Stimulated activated CD4-positive, alpha-beta T cell treated with anti-CD3 and anti-CD28 coated beads, Interleukin-15, amount 100 ng/mL, for 1 hour (primary cell): ENCODE measurements at regions not wholly inside any gene's neighbourhood (a gene's known extent, or its start where the extent isn't known, plus 50 kb on each side); places are given as distances from the start of the nearest gene placed in this dataset.
"Not testable (repeated sequence)": the region's sequence is repeated elsewhere in the genome, so short reads cannot be mapped to it uniquely, and the experiment has no call there.

ENCODE experiments used
- DNase-seq, 2 donors: peaks; one replicate each; pipeline ENCODE4 v3.0.0-alpha.2; 2020; ENCODE audit warnings: low read depth in 1 of 2, low spot score in 1 of 2

DNA sequence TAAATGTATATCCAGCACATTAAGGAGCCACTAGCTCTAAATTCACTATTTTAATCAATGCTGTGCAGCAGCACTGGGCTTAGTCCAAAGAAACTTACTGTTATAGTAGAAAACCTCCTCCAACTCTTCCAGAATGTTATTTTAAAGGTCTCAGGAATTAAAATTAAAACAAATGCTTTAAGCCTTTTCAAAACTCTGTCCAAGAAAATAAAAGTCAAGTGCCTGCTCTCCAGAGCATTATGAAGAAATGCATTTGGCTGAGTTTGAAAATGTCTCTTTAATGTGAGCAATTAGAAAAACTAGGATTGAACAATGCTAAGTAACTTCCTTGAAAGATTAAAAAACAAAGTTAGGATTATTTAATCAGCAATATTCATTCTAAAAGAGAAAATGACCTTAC is 322.4 kb upstream of the DCN start:
- no peak for DNase-seq

DNA sequence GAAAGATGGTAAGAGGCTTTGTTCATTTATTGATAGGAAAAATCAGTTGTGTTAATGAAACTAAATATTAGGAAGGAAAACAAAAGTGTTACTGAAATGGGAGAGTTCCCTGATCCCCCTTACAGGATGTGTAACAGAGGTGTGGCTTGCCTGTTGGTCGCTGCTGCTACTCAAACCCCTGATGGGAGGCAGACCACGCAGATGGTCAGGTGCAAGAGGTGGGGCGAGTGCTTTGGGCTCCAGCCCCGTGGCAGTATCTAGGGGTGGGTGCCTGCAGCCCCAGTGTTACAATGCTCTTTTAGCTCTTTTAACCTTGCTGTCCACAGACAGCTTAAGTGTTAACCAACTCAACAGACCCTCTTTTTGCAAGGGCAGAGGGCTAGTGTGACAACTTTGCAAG is 319.6 kb upstream of the DCN start:
- no peak for DNase-seq

DNA sequence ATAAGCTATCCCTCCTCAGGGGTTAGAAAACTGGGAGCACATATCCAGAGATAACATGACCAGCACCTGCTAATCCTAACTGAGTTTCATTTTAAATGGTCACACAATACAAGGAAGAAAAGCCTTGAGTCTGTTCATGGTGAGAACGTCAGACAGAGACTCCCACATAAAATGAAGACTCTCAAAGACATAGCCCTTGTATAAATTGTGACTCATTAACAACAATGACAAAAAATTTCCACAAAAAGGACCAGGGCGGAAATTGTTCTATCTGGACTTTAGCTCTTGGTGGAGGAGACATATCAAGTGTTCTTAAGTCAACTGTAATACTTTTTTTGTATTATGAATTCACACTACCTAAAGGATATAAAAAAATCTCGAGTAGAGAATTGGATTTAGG is 313.7 kb upstream of the DCN start:
- no peak for DNase-seq

DNA sequence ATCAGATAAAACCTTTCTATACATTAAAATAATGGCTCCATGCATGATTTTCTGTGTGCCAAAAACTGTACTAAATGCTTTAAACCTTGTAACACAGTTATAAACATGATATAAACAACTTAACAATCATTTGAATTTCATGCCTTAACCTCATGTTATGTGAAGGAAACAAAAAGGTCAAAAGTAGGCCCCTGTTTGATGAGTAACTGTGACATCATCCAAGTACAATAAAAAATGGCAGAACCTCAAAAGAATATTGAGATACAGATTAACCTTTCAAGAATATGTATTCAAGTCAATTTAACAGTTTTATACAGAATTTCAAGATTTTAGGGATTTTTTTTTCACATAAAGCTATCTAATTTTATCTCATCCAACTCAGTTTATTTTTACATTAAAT is 310.7 kb upstream of the DCN start:
- no peak for DNase-seq

DNA sequence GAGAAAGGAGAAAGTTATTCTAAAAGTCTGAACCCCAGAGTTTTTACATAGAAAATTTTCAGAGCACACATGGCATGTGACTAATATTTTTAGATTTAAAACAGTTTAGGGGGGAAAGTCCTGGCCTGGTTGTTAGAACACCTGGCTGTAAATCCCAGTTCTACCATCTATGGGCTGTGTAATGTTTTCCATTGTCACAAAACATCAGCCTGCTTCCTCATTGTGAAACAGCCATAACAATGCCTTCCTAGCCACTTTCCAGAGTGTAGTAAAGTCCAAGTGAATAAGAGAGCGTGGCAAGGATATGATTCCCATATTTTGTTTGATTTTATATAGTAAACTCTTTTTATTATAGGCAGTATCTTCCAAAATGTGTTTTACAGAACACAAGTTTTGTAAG is 310.0 kb upstream of the DCN start:
- no peak for DNase-seq

DNA sequence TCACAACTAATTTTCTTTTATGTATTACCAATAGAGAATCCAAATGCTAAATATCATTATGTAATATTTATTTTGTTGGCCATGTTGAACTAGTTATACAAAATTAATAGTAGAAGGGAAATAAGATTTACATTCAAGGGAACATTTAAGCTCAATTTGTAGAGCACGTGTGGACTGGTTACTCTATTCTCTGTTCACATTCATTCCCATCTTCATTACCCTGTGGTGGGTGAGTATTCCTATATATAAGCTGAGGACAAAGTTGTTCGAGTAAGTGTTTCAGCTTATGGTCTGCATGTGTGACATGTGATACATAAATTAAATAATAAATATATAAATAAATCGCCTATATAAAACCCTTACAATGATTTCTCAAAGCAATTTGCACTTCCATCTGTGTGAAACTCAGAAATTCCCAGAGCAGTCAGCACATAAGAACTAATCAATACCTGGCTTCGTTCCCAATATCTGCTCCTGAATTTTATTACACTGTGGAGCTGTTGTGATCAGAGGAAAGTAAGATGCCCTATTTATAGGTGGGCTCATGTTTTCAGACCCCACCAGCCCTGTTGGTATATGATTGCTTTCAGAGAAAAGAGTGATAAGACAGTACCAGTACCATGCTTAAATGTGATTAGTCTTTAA is 308.2 kb upstream of the DCN start:
- no peak for DNase-seq

DNA sequence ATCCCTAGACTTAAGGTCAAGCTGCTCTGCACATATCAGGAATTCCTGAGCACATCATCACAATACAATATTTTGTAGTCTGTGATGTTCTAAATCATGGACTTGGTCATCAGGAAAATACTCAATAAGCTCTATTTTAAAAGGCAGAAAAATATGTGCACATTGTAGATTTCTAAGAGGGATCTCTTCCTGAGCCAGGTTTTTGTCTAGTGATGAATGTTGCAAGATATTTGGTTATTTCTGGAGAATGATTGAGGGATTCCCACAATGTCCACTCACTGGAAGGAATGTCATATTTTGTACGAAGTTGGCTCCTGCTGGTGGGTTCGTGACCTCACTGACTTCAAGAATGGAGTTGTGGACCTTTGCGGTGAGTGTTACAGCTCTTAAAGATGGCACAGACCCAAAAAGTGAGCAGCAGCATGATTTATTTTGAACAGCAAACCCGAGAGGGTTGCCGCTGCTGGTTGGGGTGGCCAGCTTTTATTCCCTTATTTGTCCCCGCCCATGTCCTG is 300.9 kb upstream of the DCN start:
- DNase-seq: no peak

DNA sequence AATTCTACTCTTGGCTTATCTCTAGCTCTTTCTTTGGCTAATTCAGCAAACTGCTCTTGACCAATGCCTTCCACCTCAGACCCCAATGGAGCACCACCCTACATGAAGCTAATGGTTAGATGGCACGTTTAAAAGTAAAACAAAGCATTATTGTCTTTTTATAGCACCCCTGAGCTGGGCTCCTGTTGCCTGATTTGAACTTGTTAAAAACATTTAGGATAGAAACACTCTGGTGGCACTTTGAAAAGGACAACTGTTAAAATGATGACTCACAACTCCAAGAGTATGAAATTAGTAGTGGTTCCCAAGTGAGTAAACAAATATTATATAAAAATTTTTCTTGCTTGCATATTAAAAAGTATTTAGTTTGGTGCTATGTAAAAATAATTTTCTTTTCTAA is 299.6 kb upstream of the DCN start:
- no peak for DNase-seq

DNA sequence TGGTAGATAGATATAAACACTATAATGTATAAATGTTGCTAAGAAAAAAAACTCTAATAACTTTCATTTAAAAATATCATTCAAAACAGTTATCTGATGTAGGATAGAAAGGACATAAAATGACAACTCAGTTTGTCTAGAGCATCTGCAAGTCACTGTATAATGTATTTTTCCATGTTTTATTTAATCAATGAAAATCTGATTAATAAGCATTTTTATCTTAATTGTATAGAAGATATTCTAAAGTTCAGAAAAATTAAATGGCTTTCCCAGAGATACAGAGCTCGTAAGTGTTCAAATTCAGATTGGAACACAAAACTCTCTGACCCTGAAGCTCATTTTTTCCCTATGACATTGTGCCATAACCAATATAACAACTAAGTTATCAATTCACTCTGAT is 295.9 kb upstream of the DCN start:
- DNase-seq: no peak

DNA sequence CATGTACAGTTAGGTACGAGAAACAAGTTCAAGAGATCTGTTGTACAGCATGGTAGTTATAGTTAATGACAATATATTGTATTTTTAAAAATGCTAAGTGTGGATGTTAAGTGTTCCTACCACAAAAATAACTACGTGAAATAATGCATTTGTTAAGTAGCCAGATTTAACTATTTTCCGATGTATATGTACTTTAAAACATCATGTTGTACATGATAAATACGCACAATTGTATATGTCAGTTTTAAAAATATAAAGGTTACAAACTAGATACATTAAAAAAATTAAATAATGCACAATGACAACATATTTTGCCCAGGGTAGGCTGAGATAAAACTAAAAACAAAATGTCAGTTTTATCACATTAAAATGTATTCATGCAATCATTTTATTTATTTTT is 285.1 kb upstream of the DCN start:
- DNase-seq: no peak

DNA sequence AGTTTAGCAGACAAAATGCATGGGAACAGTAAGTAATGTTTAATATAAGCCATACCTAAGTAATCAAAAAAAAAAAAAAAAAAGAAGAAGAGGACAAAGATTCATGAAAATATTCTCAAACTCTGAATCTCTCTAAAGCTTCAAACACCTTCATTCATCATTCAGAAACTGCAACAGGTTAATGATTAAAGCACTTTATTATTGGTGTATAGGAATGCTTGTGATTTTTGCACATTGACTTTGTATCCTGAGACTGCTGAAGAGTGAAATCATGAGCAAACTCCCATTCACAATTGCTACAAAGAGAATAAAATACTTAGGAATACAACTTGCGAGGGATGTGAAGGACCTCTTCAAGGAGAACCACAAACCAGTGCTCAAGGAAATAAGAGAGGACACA is 278.4 kb upstream of the DCN start:
- DNase-seq: no peak

DNA sequence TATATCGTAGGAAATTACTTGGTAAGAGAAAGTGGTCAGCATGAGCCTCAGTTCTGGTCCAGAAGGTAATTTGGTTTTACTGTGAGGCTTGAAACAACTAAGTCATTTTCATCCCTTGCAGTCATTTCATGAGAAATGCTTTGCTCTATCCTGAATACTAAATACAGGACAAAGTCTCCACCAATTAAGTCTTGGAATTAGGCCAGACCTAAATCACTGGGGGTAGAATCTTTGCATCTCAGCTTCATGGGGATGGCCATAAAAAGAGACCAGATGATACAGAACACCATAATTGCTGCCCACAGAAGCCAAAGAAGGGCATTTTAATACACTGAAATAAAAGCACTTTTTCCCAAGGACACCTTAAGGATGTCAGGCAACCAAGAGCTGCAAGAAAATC is 277.9 kb upstream of the DCN start:
- no peak for DNase-seq

DNA sequence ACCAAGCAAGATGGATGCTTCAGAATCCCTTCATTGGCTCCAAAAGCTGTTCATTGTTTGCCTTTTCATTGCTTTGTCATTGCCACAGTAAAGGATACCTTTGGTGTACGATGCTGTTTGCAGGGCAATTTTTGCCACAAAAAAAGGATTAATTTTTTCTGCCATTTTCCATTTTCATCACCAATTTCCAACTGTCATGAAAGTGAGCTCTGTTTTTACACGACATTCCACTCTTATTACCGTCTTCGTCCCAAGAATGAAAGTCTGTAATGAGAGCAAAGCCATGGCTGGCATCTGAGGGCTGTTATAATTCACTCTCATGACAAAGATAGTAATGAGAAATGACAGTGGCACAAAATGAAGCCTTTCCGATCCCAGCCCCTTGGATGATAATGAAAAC is 272.7 kb upstream of the DCN start:
- DNase-seq: no peak

DNA sequence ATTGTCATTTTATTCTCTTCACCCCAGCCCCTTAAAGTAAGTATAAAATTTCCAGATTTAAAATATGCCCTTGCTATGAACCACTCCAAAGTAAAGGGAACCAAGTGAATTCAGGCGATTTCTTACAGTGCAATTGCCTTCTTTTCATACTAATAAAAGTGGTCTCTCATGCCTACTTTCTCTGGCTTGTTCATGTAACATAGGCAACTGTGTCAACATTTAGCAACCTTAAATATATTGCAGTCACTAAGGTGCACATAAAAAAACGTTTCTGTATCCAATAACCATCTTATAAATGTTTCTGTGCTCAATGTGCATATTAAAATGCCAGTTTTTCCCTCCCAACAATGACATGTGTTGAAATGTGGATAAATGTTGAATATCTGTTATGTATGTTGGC is 271.6 kb upstream of the DCN start:
- DNase-seq: no peak

DNA sequence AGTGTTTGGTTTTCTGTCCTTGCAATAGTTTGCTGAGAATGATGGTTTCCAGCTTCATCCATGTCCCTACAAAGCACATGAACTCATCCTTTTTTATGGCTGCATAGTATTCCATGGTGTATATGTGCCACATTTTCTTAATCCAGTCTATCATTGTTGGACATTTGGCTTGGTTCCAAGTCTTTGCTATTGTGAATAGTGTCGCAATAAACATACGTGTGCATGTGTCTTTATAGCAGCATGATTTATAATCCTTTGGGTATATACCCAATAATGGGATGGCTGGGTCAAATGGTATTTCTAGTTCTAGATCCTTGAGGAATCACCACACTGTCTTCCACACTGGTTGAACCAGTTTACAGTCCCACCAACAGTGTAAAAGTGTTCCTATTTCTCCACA is 269.8 kb upstream of the DCN start:
- DNase-seq: not testable (repeated sequence)

DNA sequence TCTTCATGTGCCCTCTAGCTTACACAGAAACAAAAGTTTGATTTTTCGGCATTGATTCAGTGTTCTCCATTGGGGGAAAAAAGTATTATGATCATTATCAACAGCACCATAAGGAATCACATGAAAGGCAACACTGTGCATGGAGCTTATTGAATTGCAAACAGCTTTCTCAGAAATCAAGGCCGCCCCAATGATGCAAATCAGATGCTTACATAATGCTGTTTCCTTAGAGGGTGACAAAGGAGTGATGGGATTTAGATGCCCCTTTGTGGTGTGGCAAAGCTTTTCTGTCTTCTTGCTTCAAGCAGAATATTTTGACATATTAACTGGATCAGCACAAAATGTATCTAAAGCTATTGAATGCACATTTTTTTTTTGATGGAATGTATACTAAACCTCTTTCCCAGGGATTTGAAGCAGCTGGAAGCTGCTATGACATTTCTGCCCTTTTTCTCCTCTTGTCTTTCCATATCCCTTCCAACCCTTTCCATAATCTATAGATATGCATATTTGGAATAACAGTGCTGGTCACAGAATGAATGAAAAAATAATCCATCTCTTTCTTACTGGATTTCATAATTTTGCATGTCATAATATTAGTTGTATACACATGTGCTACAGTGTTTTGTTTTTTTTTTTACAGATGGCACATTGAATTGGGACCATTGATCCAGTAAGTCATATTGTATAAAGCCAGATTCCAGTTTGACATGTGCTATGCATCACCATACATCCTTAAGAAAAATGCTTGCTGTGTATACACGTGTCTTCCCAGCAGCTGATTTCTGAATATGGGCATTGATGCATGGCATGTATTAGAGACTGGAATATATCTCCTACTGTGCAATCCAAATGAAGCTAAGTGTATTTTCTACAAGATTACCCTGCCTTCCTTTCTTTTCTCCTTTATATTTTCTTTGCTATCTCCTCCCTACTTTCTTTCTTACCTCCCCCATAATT is 259.7 kb upstream of the DCN start:
- DNase-seq: no peak

DNA sequence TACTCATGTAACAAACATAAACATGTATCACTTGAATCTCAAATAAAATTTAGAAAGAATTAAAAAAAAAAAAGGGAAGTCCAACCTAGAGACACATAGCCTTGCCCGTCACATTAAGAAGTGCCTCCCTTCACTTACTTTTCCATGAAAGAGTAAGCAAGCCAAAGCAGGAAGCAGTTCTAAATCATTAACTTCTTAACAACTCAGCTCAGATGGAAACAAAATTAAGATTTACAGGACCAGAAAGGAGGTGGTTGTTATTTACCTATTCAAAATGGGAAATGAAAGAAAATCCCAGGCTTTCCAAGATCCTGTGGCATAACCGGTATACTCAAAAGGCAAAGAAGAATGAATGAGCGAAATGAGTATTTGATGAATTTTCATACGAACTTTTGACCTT is 258.6 kb upstream of the DCN start:
- no peak for DNase-seq

DNA sequence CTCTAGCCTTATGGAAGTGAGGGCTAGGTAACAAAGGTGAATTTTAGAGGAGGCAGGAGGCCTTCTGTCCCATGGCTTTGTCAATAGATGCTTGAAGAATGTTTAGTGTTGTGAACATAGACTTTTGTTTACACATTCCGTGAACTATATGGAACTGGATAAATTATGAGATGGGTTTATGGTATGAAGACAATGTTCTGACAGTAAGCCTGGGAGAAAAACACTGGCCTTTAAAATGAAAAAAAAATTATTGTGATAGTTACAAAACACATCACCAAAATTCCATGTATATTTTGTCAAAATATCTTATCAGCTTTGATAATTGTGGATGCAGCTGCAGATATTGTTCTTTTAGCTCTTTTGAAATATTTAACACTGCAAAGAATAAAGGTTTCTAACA is 251.5 kb upstream of the DCN start:
- no peak for DNase-seq

DNA sequence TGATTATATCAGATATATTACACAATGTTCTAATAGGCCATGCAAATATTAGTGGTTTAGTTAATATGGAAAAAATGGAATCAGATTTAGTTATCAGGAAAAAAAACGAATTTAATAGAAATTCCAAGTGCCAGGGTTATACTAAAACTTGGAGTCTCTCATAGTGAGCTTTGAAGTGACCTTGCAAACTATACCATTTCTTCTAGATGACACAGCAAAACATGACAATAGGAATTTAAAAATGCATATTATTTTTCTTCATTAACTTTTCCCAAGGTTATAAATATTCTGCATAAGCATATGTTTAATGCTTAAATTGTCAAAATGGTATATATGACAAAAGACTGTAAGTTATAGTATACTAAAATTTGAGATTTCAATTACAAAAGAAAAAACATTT is 250.1 kb upstream of the DCN start:
- no peak for DNase-seq

DNA sequence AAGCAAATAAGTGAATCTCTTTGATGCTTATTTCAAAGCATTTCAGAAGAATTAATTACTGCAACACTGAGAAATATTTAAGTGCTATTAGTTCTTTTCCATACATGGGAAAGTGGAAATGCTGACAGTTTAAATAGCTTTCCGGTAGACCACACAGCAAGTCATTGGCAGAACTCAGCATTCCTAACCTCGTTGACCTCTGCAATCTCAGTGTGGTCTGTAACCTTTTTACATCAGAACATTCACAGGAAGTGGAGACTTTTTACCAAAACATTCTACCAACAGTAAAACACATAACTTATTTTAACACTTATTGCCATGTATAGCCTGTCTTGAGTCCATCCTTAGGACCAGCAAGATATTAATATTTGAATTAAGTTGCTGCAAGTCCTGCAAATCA is 249.5 kb upstream of the DCN start:
- no peak for DNase-seq

DNA sequence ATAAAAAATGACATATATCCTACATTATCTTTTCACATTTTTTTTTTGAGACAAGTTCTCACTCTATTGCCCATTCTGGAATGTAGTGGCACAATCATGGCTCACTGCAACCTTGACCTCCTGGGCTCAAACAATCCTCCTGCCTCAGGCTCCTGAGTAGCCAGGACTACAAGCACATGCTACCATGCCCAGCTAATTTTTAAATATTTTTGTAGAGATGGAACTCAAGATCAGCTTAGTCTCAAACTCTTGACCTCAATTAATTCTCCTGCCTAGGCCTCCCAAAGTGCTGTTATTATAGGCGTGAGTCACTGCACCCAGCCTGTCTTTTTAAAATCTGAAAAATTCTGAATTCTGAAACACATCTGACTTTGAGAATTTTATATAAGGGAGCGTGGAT is 241.9 kb upstream of the DCN start:
- no peak for DNase-seq

DNA sequence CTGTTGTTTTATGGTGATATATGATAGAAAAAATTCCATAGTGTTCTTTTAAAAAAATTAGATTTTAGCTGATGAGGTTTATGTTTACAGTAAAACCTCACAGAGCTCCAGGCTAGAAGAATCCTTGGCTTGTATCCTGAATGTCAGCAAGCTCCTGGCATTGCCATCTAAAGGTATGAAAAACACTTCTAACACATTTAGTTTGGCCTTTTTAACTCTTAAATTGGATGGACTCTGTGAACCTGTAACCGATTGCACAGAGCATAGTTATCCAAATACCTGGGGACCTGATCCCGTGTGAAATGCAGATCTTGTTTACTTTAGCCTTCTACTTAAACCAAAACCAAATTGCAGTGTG is 241.1 kb upstream of the DCN start:
- DNase-seq: no peak
